Kidney (tissue), 13 donors: ENCODE measurements at regions not wholly inside any gene's neighbourhood (a gene's known extent, or its start where the extent isn't known, plus 50 kb on each side); places are given as distances from the start of the nearest gene placed in this dataset.

Source experiments
- DNase-seq, 5 donors: peaks; one replicate each; pipeline ENCODE4 v3.0.0-alpha.2; 2013 to 2020
- FAIRE-seq: peaks from 2 replicates; lab custom pipeline; 2012; peaks lifted over from hg19 to GRCh38; lab: Jason Lieb, UNC
- H3K27ac ChIP-seq, 2 donors: one replicate each; pipeline ENCODE4 v1.7.0; 2013; ENCODE audit warnings: low read depth in 2 of 2, low read length in 2 of 2, inconsistent platforms in 1 of 2
- H3K27me3 ChIP-seq: one replicate; pipeline ENCODE4 v1.7.1; 2013; ENCODE audit warnings: low read length, inconsistent platforms; ENCODE audit not compliant: control insufficient read depth, insufficient read depth
- H3K36me3 ChIP-seq, 3 donors: one replicate each; pipeline versions ENCODE4 v1.7.0 to v1.7.1; 2013; ENCODE audit warnings: low read length in 3 of 3, control low read depth in 1 of 3, inconsistent platforms in 1 of 3; ENCODE audit not compliant: insufficient read depth in 3 of 3, control insufficient read depth in 2 of 3
- H3K4me1 ChIP-seq, 3 donors: one replicate each; pipeline versions ENCODE4 v1.7.0 to v1.7.1; 2013; ENCODE audit warnings: low read length in 3 of 3, inconsistent platforms in 1 of 3, low read depth in 1 of 3; ENCODE audit not compliant: control insufficient read depth in 2 of 3, insufficient read depth in 2 of 3
- H3K4me3 ChIP-seq, 3 donors: one replicate each; pipeline versions ENCODE4 v1.7.0 to v1.8.1; 2013; ENCODE audit warnings: low read length in 3 of 3, control low read depth in 1 of 3, inconsistent platforms in 1 of 3
- H3K9ac ChIP-seq, 3 donors: one replicate each; pipeline versions ENCODE4 v1.7.0 to v1.7.1; 2013; ENCODE audit warnings: low read length in 3 of 3, control low read depth in 1 of 3, inconsistent platforms in 1 of 3
- H3K9me3 ChIP-seq, 3 donors: one replicate each; pipeline versions ENCODE4 v1.7.0 to v1.7.1; 2013; ENCODE audit warnings: low read length in 3 of 3, control low read depth in 1 of 3, inconsistent platforms in 1 of 3; ENCODE audit not compliant: control insufficient read depth in 2 of 3, insufficient read depth in 1 of 3
- intact Hi-C: fragments of 100-400 bp; cut with DNase I; formaldehyde crosslinking; loops from one replicate; pipeline ENCODE4 v1.11.1; 2022
- TF ChIP-seq, protein P1 (sequence below): IDR thresholded peaks from 3 replicates; pipeline ENCODE4 v1.5.1; 2012; ENCODE audit warnings: mild to moderate bottlenecking, moderate library complexity, borderline replicate concordance; ENCODE audit not compliant: insufficient read depth; ENCODE audit errors: extremely low read depth
- donor health status: control.
- donor health status: control.
- donor health status: control.
- donor health status: control.
- donor health status: control.
- donor health status: DM: yes; HTN: yes; CAD: no.
- donor health status: Normal renal cell carcinoma (clear cell type).

DNA sequence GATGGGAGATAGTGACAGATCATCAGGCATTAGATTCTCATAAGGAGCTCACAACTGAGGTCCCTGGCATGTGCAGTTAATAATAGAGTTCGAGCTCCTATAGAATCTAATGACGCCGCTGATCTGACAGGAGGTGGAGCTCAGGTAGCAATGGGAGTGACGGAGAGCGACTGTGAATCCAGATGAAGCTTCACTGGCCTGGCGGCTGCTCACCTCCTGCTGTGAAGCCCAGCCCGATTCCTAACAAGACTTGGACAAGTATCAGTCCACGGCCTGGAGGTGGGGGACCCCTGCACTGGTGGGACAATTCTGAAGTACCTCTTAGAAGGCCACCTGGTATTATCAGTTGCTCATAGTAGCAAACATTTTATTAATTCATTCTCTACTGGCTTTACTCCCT, 377.9 kb upstream of the ITGA1 start:
- Histone ChIP-seq H3K9ac (no peak overlapping the region), H3K4me3 (no peak overlapping the region), H3K4me1 (no peaks in the 10 kb centered on the region), H3K9me3 (no peaks in the 10 kb centered on the region), H3K27me3 (no peaks in the 10 kb centered on the region), H3K27ac (no peak overlapping the region), H3K36me3 (no peaks in the 10 kb centered on the region)
- intact Hi-C loops, result no loop called here
- TF ChIP-seq, protein P1, sequence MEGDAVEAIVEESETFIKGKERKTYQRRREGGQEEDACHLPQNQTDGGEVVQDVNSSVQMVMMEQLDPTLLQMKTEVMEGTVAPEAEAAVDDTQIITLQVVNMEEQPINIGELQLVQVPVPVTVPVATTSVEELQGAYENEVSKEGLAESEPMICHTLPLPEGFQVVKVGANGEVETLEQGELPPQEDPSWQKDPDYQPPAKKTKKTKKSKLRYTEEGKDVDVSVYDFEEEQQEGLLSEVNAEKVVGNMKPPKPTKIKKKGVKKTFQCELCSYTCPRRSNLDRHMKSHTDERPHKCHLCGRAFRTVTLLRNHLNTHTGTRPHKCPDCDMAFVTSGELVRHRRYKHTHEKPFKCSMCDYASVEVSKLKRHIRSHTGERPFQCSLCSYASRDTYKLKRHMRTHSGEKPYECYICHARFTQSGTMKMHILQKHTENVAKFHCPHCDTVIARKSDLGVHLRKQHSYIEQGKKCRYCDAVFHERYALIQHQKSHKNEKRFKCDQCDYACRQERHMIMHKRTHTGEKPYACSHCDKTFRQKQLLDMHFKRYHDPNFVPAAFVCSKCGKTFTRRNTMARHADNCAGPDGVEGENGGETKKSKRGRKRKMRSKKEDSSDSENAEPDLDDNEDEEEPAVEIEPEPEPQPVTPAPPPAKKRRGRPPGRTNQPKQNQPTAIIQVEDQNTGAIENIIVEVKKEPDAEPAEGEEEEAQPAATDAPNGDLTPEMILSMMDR, result no peak
- FAIRE-seq (no peak), DNase-seq (no peak)

DNA sequence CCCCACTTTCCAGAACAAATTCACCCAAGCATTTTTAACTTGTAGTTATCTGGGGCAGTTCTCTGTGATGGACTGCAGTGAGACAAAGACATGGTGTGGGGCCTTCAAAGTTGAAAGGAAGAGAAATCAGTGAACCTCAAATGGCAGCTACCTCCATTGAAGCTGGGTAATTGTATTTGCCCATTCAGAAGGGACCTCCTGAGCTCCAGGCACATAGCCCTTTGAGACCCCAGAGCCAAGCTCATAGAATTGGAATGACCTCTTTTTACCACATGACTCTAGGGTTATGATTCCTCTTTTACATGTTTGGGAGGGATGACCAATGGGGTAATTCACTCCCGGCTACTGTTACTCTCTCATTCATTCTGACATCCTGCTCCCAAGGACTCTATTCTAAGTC, 368.4 kb upstream of the ITGA1 start:
- no peak overlapping the region for H3K4me3 ChIP-seq
- H3K9me3 ChIP-seq, result no peaks in the 10 kb centered on the region
- TF ChIP-seq, protein P1, result no peak
- H3K27me3 ChIP-seq, result no peaks in the 10 kb centered on the region
- intact Hi-C loops, result no loop called here
- DNase-seq (no peak), FAIRE-seq (no peak)
- H3K4me1 ChIP-seq, result no peaks in the 10 kb centered on the region
- no peaks in the 10 kb centered on the region for H3K36me3 ChIP-seq
- H3K27ac ChIP-seq, result no peak overlapping the region
- H3K9ac ChIP-seq, result no peak overlapping the region

DNA sequence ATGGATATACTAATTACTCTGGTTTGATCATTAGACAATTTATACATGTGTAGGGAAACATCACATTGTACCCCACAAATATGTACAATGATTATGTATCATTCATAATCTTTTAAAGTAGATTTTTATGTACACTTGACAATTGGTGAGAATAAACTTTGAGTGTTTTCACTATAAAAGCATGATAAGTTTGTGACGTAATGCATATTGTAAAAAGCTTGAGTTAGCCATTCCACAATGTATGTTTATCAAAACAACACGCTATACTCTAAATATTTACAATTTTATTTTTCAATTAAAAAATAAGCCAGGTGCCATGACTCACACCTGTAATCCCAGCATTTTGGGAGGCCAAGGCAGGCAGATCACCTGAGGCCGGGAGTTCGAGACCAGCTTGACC, 360.1 kb upstream of the ITGA1 start:
- no peaks in the 10 kb centered on the region for H3K36me3 ChIP-seq
- TF ChIP-seq, protein P1, result no peak
- no peaks in the 10 kb centered on the region for H3K4me1 ChIP-seq
- intact Hi-C loops, result no loop called here
- no peak overlapping the region for H3K9ac ChIP-seq
- no peak overlapping the region for H3K27ac ChIP-seq
- no peaks in the 10 kb centered on the region for H3K27me3 ChIP-seq
- no peaks in the 10 kb centered on the region for H3K9me3 ChIP-seq
- FAIRE-seq (no peak), DNase-seq (no peak)
- H3K4me3 ChIP-seq, result no peak overlapping the region

DNA sequence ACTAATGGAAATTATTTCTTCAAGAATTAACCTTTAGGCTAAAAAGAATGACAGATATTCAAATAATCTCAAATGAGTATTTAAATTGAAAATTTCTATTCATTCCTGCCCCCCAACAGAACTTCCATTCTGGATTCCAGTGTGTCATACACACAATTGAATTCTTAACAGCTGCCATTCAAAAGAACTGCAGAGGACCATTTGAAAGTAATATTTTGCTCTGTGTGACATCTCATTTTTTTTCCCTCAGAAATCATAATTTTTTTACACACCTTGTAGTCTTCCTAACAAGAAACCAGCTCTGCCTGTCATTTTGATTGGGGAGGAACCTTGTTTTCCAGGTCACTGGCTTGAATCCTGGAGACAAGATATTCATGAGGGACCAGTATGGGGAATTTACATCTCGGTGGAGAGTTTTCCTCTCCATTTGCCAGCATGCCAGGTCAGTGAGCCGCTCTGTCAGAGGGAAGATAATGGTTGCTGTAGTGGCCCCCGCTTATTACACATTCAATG, 358.7 kb upstream of the ITGA1 start:
- Histone ChIP-seq H3K9me3 (no peaks in the 10 kb centered on the region), H3K27me3 (no peaks in the 10 kb centered on the region), H3K27ac (no peak overlapping the region), H3K4me1 (no peaks in the 10 kb centered on the region), H3K36me3 (no peaks in the 10 kb centered on the region), H3K9ac (no peak overlapping the region), H3K4me3 (no peak overlapping the region)
- peak in 1 of 5 donors; percentile 8 for DNase-seq
- intact Hi-C loops, result no loop called here
- no peak for FAIRE-seq
- TF ChIP-seq, protein P1, result no peak
